Limb (tissue), 2 donors: ENCODE measurements at regions not wholly inside any gene's neighbourhood (a gene's known extent, or its start where the extent isn't known, plus 50 kb on each side); places are given as distances from the start of the nearest gene placed in this dataset.

Experiments used
- DNase-seq, 2 donors: peaks; one replicate each; pipeline ENCODE4 v3.0.0-alpha.2; 2016; ENCODE audit errors: extremely low spot score in 2 of 2

- no peak for DNase-seq
Measured at GRCh38 chr6:147905711-147906110, 397.2 kb downstream of the SAMD5 start.

DNA sequence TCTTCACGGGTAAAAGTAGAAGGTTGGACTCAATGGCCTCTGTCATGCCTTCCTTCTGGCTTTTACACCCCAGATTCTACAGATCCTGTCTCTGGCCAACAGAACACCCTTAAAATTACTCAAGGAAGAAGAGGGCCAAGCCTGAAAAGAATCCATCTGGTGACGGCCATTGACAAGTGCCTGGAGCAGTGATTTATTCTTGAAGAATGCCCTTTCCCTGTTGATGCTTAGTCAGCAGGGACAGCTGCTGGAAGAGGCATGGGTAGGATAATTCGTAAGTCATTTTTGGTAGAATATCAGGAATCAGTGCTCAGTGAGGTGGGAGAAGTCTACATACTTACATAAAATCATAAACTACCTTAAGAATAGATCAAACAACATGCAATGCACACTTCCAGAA is 397.9 kb downstream of the SAMD5 start:
- no peak for DNase-seq

DNA sequence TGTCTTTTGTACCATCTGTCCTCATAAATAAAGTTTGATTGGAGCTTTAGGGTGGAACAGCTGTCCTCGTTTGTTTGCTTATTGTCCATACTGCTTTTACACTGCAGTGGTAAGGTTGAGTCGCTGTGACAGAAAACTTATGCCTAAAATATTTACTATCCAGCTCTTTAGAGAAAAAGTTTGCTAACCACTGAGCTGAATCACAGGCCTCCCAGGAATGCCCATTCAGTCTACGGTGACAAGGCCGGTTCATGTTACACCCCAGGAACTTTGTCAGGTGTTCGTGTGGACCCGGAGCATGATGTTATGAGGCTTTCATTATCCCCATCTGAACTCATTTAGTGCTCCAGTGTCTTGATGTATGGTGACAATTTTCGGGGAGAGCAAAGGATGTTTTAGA is 401.1 kb downstream of the SAMD5 start:
- DNase-seq, result no peak

- no peak for DNase-seq
Measured at GRCh38 chr6:147910281-147910680, 401.8 kb downstream of the SAMD5 start.

DNA sequence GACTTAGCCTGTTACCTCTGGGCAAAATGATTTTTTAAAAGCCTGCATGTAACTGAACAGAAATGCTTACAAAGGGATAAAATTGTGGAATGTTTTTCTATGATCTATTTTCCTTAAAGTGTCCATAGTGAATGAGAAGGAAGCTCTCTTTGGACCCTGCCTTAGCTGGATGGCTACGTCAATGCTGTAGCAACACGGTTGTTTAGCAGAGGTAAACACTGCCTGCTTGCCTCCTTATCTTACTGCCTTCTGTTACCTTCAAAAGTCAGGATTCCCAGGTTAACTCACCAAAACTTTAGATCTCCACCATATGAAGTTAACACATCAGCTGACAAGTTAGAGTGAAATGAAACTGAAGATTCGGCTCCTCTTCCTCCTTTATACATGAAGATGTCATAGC is 402.6 kb downstream of the SAMD5 start:
- no peak for DNase-seq

DNA sequence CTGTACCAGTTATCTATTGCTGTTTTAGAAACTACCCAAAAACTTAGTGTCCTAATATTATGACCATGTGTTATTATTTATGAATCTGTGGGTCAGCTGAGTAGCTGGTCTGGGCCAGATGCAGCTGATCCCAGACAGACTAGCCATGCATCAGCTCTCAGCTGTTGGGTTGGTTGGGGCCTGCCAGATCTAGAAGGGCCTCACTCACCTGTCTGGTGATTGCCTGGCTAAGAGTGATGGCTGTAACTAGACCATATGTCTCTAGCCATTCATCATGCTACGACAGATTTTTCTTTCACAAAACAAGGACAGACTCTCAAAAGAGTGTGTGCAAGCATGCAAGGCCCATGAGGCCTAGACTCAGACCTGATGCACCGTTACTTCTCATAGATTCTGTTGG is 403.2 kb downstream of the SAMD5 start:
- no peak for DNase-seq

DNA sequence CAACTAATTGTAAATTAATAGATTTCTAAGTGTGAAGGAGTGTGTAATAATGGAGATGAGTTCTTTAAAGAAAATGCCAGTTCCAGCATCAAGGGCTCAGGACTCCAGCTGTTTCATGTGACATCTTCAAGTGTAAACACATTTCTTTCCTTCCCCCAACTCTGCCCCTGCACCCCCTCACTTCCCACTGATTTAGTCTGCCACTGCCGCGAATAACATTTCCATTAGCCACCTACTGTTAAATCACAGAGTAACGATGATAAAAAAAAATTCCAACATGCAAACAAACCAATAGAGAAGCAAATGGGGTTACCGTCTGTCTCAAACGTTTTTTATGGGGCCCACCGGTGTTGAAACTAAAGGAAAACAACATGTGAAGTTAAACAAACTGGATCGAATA is 414.3 kb downstream of the SAMD5 start:
- no peak for DNase-seq

DNA sequence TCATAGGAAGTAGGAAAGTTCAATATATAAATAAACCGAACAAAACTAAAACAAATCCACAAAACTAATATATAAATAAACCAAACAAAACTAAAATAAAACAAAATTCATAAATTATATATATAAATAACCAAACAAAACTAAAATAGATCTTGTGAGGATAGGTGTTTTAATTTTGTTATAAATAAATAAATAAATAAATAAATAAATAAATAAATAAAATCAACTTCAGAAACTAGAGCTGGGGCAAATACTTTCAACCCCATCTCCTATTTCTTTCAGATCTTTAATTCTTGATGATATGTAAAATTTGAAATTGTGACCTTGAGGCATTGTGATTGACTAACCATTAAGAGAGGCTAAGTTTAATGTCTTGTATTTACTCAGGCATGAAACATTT is 416.1 kb downstream of the SAMD5 start:
- DNase-seq, result no peak

GRCh38 chr6:147925826-147926225 is 416.8 kb upstream of the SASH1 start:
- no peak for DNase-seq

DNA sequence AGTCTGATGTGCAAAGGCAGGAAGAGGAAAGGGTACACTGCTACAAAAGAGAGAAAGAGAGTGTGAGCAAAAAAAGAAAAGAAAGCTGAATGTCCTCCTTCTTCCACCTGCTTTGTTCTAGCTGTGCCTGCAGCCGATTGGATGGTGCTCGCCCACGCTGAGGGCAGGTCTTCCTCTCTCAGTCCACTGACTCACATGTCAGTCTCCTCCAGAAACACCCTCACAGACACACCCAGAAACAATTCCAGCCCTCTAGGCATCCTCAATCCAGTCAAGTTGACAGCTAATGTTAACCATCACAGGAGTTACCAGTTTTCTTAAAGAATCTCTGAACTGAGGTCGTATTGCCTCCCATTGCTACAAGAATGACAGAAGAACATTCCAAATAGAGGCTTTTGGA is 411.9 kb upstream of the SASH1 start:
- no peak for DNase-seq

DNA sequence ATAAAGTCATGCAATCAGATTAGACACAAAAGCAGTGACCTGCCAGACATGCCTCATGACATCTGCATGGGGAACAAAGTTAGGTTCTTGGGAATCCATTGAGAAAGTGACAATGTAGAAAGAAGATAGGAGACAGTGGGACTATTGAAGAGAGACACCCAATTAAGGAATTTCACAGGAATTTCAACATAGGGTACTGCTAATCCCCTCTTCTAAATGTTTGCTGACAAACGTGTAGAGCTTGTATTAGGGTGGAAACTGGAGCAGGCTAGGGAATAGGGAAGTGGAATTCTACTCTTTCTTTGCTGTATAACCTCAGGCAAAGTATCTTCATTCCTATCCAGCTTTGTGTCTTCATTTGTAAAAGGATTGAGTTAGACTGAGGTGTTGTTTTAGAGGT is 409.4 kb upstream of the SASH1 start:
- DNase-seq, result no peak

GRCh38 chr6:147935656-147936055 is 407.0 kb upstream of the SASH1 start:
- no peak for DNase-seq

DNA sequence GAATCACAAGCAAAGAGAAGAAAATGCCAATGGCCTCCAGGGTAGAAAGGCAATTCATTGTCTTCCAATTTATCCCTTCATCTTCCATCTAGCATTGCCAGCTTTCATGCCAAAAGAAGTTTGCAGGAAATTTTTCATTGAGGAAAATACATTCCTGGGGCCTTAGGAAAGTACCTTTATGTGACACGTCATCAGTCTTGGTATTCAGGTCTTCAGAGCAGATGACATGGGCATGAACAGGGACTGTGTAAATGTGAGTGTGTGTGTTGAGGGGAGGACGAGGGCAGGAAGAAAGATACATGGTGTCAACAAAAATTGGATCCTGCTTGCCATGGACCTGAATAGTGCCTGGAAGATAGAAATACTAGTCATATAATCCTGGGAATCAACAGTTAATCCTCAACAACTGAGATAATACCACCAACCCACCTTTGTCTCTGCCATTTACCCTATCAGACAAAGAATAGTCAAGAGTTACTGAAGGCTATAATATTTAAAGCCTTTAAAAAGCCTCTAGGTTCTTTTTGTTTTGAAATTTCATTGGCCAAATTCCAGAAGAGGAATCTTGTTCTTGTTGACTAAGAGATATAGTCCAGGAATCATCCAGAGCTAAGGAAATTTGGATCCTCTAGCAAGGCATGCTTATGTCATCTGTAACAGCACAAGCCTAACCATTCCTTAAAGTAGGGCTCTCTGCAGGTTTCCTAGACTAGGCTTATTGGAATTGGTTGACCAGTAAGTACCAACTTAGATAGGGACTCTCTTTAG is 405.8 kb upstream of the SASH1 start:
- no peak for DNase-seq

DNA sequence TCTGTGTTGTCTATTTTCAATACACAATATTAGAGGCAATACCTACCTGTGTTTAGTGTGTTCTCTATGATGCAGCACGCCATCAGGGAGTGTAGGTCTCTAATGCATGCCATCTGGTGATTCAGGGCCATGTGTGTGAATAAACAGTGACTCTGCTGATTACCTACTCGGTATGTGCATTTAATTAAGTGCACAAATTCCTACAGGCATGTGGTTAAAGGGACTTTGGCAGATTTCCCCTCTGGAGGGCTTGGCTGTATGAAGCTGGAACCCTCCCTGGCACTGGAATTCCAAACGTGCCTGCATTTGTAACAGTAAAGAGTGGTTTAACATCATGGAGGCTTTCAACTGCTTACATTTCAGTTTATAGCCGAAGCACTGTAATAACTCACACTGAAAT is 401.5 kb upstream of the SASH1 start:
- DNase-seq, result peak in 1 of 2 donors; percentile 43

GRCh38 chr6:147942363-147942762 is 400.3 kb upstream of the SASH1 start:
- DNase-seq, result no peak

DNA sequence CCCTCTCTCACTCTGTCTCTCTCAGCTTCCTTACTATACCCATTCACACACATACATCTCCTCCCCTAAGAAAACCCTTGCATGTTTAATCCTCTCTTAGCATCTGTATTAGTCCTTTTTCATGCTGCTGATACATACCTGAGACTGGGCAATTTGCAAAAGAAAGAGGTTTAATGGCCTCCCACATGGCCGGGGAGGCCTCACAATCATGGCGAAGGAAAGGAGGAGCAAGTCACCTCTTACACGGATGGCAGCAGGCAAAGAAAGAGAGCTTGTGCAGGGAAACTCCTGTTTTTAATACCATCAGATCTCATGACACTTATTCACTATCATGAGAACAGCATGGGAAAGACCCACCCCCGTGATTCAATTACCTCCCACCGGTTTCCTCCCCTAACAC is 398.5 kb upstream of the SASH1 start:
- DNase-seq, result no peak

DNA sequence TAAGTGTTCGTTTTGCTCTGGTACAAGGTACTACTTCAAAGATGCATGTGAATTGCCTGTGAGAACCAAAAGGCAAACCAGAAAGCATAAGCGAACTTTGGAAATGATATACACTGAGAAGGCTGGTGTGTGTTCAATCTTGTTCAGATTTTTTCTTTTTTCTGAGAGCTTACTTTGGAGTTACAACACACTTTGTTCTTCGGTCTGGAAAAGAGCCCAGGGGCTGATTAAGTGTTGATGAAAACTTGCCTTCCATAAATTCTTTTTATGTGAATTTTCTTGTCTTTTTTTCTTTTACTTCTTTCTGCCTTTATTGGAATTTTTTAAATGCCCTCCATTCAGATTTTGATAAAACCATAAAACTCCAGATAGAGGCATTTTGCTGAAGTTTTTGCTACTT is 395.1 kb upstream of the SASH1 start:
- no peak for DNase-seq

- no peak for DNase-seq
Measured at GRCh38 chr6:147949981-147950622, 392.5 kb upstream of the SASH1 start.

GRCh38 chr6:147950623-147950987 is 392.0 kb upstream of the SASH1 start:
- no peak for DNase-seq

DNA sequence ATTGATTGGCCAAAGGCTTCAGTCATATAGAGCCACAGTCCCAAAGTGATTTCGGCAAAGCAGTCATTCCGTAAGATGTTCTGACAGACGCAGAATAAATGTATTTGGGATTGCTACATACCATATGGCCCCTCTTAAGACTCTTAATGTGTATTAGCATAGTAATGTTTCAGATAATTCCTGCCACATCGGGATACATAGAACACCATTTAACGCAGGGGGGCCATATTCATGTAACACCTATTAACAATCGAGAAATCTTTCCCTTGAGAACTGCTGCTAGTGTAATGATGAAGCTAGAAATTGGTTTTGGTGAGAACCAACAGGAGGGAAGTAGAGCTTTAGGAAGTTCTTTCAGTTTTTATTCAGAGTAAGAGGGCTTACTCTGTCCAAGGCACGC is 390.9 kb upstream of the SASH1 start:
- no peak for DNase-seq

GRCh38 chr6:147954938-147955337 is 387.7 kb upstream of the SASH1 start:
- DNase-seq, result no peak

- no peak for DNase-seq
Measured at GRCh38 chr6:147958683-147959082, 384.0 kb upstream of the SASH1 start.

DNA sequence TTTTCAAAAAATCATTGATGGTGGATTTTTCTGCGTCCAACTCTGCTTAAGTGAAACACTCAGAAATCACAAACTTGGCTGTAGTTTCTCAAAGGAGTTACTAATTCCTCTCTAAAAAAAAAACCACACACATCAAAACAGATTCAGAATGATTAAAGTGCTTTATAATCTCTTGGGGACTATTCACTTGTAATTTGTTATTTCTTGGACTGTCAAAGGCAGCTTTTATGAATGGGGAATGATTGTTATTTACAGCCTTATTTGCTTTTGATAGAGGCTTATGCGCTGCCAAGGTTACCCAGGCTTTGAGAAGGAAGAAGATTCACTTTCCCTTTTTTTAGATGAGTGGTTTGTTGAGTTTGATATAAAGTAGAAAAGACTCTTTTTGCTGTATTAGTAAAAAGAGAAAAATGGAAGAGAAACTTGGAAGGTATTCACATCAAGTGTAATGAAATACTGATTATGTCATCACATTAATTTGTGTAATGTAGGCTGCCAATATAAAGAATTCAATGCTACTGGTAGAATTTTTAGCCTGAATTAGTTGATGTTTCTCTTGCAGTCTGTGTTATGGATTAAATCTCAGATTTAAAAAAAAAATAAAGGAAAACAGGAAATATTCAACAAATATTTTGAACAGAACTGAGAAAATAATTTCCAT is 381.0 kb upstream of the SASH1 start:
- no peak for DNase-seq
